ENCODE measurements at regions not wholly inside any gene's neighbourhood (a gene's known extent, or its start where the extent isn't known, plus 50 kb on each side); places are given as distances from the start of the nearest gene placed in this dataset.
"Not testable (repeated sequence)": the region's sequence is repeated elsewhere in the genome, so short reads cannot be mapped to it uniquely, and the experiment has no call there.

GRCh38 chr14:37678916-37679315, 83.5 kb downstream of the TTC6 start:
- no peaks in the 10 kb centered on the region for H3K36me3 Mint-ChIP-seq (ENCODE audit: low read depth)
- H3K4me1 Mint-ChIP-seq (ENCODE audit: low read depth), result peaks cover 16% of the 10 kb centered on the region
- no peak overlapping the region for H3K27ac Mint-ChIP-seq
- no peak overlapping the region for H3K4me3 Mint-ChIP-seq
- peak; percentile 2 for DNase-seq
- H3K27me3 Mint-ChIP-seq (ENCODE audit: insufficient read depth), result no peaks in the 10 kb centered on the region
- no peak for TF ChIP-seq CTCF (IDR thresholded peaks at IDR 0.05)
- H3K9me3 Mint-ChIP-seq, result no peaks in the 10 kb centered on the region

- no peak overlapping the region for H3K27ac Mint-ChIP-seq
- H3K36me3 Mint-ChIP-seq (ENCODE audit: low read depth), result no peaks in the 10 kb centered on the region
- no peaks in the 10 kb centered on the region for H3K27me3 Mint-ChIP-seq (ENCODE audit: insufficient read depth)
- H3K9me3 Mint-ChIP-seq, result no peaks in the 10 kb centered on the region
- peaks cover 16% of the 10 kb centered on the region for H3K4me1 Mint-ChIP-seq (ENCODE audit: low read depth)
- TF ChIP-seq CTCF (IDR thresholded peaks at IDR 0.05), result no peak
- no peak for DNase-seq
- no peak overlapping the region for H3K4me3 Mint-ChIP-seq
These were observed 86.1 kb downstream of the TTC6 start for GRCh38 chr14:37681486-37681885.

- H3K27ac Mint-ChIP-seq; H3K4me3 Mint-ChIP-seq; DNase-seq; H3K27me3 Mint-ChIP-seq (ENCODE audit: insufficient read depth): not testable (repeated sequence)
- H3K4me1 Mint-ChIP-seq (ENCODE audit: low read depth), result peaks cover 30% of the 10 kb centered on the region
- H3K36me3 Mint-ChIP-seq (ENCODE audit: low read depth), result peaks cover 25% of the 10 kb centered on the region
- peaks cover 27% of the 10 kb centered on the region for H3K9me3 Mint-ChIP-seq
These were observed 97.3 kb downstream of the TTC6 start for GRCh38 chr14:37692680-37693079.

- not testable (repeated sequence) for H3K27me3 Mint-ChIP-seq (ENCODE audit: insufficient read depth); DNase-seq; H3K27ac Mint-ChIP-seq; H3K4me3 Mint-ChIP-seq
- Mint-ChIP-seq H3K9me3 (peaks cover 27% of the 10 kb centered on the region), H3K4me1 (ENCODE audit: low read depth) (peaks cover 37% of the 10 kb centered on the region), H3K36me3 (ENCODE audit: low read depth) (peaks cover 25% of the 10 kb centered on the region)
These were observed 98.0 kb downstream of the TTC6 start for GRCh38 chr14:37693420-37693819.

- peak; percentile 19 for DNase-seq
- peak overlapping the region; percentile 71 for H3K27ac Mint-ChIP-seq
- peak overlapping the region; percentile 10; the same call in 1 of the 2 replicates for H3K4me3 Mint-ChIP-seq
- H3K9me3 Mint-ChIP-seq, result peaks cover 27% of the 10 kb centered on the region
- no peak for TF ChIP-seq CTCF (IDR thresholded peaks at IDR 0.05)
- H3K36me3 Mint-ChIP-seq (ENCODE audit: low read depth), result peaks cover 37% of the 10 kb centered on the region
- H3K4me1 Mint-ChIP-seq (ENCODE audit: low read depth), result peaks cover 55% of the 10 kb centered on the region
- no peaks in the 10 kb centered on the region for H3K27me3 Mint-ChIP-seq (ENCODE audit: insufficient read depth)
These were observed 100.4 kb downstream of the TTC6 start for GRCh38 chr14:37695866-37696265.

GRCh38 chr14:37697489-37698121, 102.2 kb downstream of the TTC6 start:
- Mint-ChIP-seq H3K36me3 (ENCODE audit: low read depth) (peaks cover 30% of the 10 kb centered on the region), H3K4me3 (peak overlapping the region; percentile 60; the same call in 1 of the 2 replicates), H3K9me3 (peaks cover 19% of the 10 kb centered on the region), H3K27me3 (ENCODE audit: insufficient read depth) (peaks cover 1% of the 10 kb centered on the region), H3K27ac (peak overlapping the region; percentile 70), H3K4me1 (ENCODE audit: low read depth) (peaks cover 55% of the 10 kb centered on the region)
- DNase-seq, result peak; percentile 74
- no peak for TF ChIP-seq CTCF (IDR thresholded peaks at IDR 0.05)
